ENCODE measurements at regions not wholly inside any gene's neighbourhood (a gene's known extent, or its start where the extent isn't known, plus 50 kb on each side); places are given as distances from the start of the nearest gene placed in this dataset.

DNA sequence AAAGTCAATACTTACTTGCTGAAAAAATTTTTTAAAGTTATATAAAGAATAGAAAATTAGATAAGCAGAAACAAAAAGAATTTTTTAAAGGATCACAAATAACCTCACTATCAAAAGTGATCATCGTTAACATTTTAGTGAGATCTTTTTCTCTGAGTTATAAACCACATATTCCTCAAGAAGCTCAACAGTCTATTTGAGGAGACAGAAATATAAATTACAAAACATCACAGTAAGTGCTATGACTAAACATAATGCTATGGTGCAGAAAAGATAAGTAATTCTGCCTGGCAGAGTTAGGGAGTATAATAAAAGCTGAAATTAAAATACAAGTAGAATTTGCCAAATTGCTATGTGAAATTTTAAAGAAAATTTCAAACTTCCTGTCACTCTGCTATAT lies 226.7 kb downstream of the LMBRD1 start:
- TF ChIP-seq, protein P1, sequence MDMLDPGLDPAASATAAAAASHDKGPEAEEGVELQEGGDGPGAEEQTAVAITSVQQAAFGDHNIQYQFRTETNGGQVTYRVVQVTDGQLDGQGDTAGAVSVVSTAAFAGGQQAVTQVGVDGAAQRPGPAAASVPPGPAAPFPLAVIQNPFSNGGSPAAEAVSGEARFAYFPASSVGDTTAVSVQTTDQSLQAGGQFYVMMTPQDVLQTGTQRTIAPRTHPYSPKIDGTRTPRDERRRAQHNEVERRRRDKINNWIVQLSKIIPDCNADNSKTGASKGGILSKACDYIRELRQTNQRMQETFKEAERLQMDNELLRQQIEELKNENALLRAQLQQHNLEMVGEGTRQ (IDR thresholded peaks at IDR 0.05; ENCODE audit: low read depth, low read length): no peak
- TF ChIP-seq, protein P2, sequence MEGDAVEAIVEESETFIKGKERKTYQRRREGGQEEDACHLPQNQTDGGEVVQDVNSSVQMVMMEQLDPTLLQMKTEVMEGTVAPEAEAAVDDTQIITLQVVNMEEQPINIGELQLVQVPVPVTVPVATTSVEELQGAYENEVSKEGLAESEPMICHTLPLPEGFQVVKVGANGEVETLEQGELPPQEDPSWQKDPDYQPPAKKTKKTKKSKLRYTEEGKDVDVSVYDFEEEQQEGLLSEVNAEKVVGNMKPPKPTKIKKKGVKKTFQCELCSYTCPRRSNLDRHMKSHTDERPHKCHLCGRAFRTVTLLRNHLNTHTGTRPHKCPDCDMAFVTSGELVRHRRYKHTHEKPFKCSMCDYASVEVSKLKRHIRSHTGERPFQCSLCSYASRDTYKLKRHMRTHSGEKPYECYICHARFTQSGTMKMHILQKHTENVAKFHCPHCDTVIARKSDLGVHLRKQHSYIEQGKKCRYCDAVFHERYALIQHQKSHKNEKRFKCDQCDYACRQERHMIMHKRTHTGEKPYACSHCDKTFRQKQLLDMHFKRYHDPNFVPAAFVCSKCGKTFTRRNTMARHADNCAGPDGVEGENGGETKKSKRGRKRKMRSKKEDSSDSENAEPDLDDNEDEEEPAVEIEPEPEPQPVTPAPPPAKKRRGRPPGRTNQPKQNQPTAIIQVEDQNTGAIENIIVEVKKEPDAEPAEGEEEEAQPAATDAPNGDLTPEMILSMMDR (conservative IDR thresholded peaks at IDR 0.05; ENCODE audit: low read depth, low read length): no peak
- TF ChIP-seq POLR2A (IDR thresholded peaks at IDR 0.05; ENCODE audit: low read depth, low read length): no peak
- TF ChIP-seq MAZ (IDR thresholded peaks at IDR 0.05; ENCODE audit: borderline replicate concordance, low read depth, low read length): no peak
- TF ChIP-seq RFX5 (IDR thresholded peaks at IDR 0.05; ENCODE audit: low read depth, low read length): no peak
- no peak for TF ChIP-seq BHLHE40 (IDR thresholded peaks at IDR 0.05; ENCODE audit: low read depth, low read length)
- no peak for TF ChIP-seq MXI1 (IDR thresholded peaks at IDR 0.05; ENCODE audit: borderline replicate concordance, low read depth, low read length)
- no peak for TF ChIP-seq FOS (IDR thresholded peaks at IDR 0.05; ENCODE audit: low read depth, low read length)
- no peak for TF ChIP-seq CEBPB (IDR thresholded peaks at IDR 0.05; ENCODE audit: low read depth, low read length)
- no peak for TF ChIP-seq MAFK (IDR thresholded peaks at IDR 0.05; ENCODE audit: low read depth, low read length)
- no peak for TF ChIP-seq RCOR1 (IDR thresholded peaks at IDR 0.05; ENCODE audit: insufficient replicate concordance, low read length)
- TF ChIP-seq CHD1 (IDR thresholded peaks at IDR 0.05; ENCODE audit: low read depth, low read length): no peak
